T-cell (primary cell): ENCODE measurements at regions not wholly inside any gene's neighbourhood (a gene's known extent, or its start where the extent isn't known, plus 50 kb on each side); places are given as distances from the start of the nearest gene placed in this dataset.

Experiments used
- ATAC-seq, 4 experiments: fragments of 200-7000 bp in 3 of 4; fragments of 150-1000 bp in 1 of 4; cut with Tn5 transposase; replicated peaks in 1 of 4; 1 replicate in 3 of 4; 2 replicates in 1 of 4; pipeline ENCODE4 v1.10.0; 2021; ENCODE audit warnings: moderate library complexity in 3 of 4, mild to moderate bottlenecking in 2 of 4, moderate number of reproducible peaks in 1 of 4
- CTCF ChIA-PET, 2 donors: fragments of 300-600 bp; sonication (Branson Sonifier 250); formaldehyde crosslinking; loops; one replicate each; lab custom pipeline; 2022; ENCODE audit warnings: antibody characterized with exemption in 2 of 2; lab: Charles Lee
- POLR2A ChIA-PET, 2 donors: fragments of 300-600 bp; sonication (Branson Sonifier 250); formaldehyde crosslinking; loops; one replicate each; lab custom pipeline; 2022; ENCODE audit warnings: antibody characterized with exemption in 2 of 2; lab: Charles Lee
- DNase-seq, 35 experiments: peaks; one replicate each; pipeline versions ENCODE4 v3.0.0 to v3.0.0-alpha.2; 2013 to 2023
- H3K27ac ChIP-seq: one replicate; pipeline ENCODE4 v1.5.1; 2013; ENCODE audit warnings: low read length
- H3K27me3 ChIP-seq, 2 experiments: replicated peaks in 1 of 2; 1 replicate in 1 of 2; 2 replicates in 1 of 2; pipeline versions ENCODE4 v1.6.1 to v1.7.0; 2013; ENCODE audit warnings: low read length in 1 of 2, mixed read lengths in 1 of 2; ENCODE audit not compliant: control insufficient read depth in 2 of 2, insufficient read depth in 2 of 2; ENCODE audit errors: extremely low read depth in 1 of 2
- H3K36me3 ChIP-seq, 2 donors: 1 replicate in 1 of 2; 2 replicates in 1 of 2; pipeline versions ENCODE4 v1.6.1 to v1.7.0; 2013; ENCODE audit warnings: low read length in 1 of 2; ENCODE audit not compliant: control insufficient read depth in 2 of 2, insufficient read depth in 1 of 2; ENCODE audit errors: extremely low read depth in 1 of 2
- H3K4me1 ChIP-seq, 2 experiments: 1 replicate in 1 of 2; 2 replicates in 1 of 2; pipeline versions ENCODE4 v1.6.1 to v1.7.0; 2013; ENCODE audit warnings: low read length in 2 of 2, mixed read lengths in 1 of 2; ENCODE audit not compliant: insufficient read depth in 2 of 2, control insufficient read depth in 1 of 2; ENCODE audit errors: extremely low read depth in 1 of 2
- H3K4me3 ChIP-seq, 2 donors: 1 replicate in 1 of 2; 2 replicates in 1 of 2; pipeline versions ENCODE4 v1.5.1 to v1.7.0; 2013; ENCODE audit warnings: mild to moderate bottlenecking in 2 of 2, low read length in 1 of 2, moderate library complexity in 1 of 2; ENCODE audit not compliant: control insufficient read depth in 1 of 2; ENCODE audit errors: extremely low read depth in 1 of 2
- H3K9me3 ChIP-seq: 2 replicates; pipeline ENCODE4 v1.7.0; 2013
- H3K27ac Mint-ChIP-seq, 2 donors: one replicate each; pipeline ENCODE4 v1.8.0; 2020 to 2021; ENCODE audit warnings: mild to moderate bottlenecking in 2 of 2, mixed read lengths in 2 of 2
- H3K27me3 Mint-ChIP-seq, 2 donors: one replicate each; pipeline ENCODE4 v1.8.0; 2021 to 2022; ENCODE audit warnings: mixed read lengths in 2 of 2
- H3K36me3 Mint-ChIP-seq: one replicate; pipeline ENCODE4 v1.8.0; 2021; ENCODE audit warnings: mixed read lengths
- H3K4me1 Mint-ChIP-seq, 3 donors: one replicate each; pipeline ENCODE4 v1.8.0; 2020 to 2022; ENCODE audit warnings: mixed read lengths in 3 of 3, mild to moderate bottlenecking in 1 of 3
- H3K4me3 Mint-ChIP-seq, 3 donors: one replicate each; pipeline ENCODE4 v1.8.0; 2020 to 2022; ENCODE audit warnings: mild to moderate bottlenecking in 3 of 3, mixed read lengths in 3 of 3, moderate library complexity in 3 of 3
- H3K9me3 Mint-ChIP-seq, 3 donors: one replicate each; pipeline ENCODE4 v1.8.0; 2020 to 2022; ENCODE audit warnings: mixed read lengths in 3 of 3
- WGBS: methylation state at CpG from one replicate; pipeline ENCODE4 v1.1.5; 2013; ENCODE audit warnings: missing lambda C conversion rate; ENCODE audit not compliant: insufficient coverage; 5-methylcytosine and 5-hydroxymethylcytosine counted together

DNA sequence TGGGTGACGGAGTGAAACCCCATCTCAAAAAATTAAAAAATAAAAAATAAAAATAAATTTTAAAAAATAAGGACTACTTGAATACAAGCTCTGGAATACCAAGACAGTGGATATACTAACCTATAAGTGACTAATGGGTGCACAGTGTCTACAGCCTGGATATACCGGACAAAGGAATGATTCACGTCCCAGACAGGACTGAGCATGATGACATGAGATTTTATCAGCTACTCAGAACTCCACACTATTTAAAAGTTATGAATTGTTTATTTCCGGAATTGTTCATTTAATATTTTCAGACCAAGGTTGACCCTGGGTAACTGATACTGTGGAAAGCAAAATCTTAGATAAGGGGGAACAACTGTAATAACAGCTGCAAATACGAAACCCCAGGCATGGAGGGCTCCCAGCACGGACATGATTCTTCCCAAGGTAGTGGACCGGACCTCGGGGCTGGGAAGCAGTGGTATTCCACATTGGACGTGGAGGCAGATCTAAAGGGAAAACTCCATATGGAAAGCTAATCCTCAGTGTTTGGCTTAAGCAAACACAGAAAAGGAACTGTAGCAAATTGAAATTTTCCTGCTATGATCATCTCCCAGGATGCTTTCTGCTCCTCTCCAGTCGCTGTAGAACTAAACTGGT, 102.6 kb upstream of the TSHZ3 start:
- H3K36me3 Mint-ChIP-seq: no peaks in the 10 kb centered on the region
- Histone ChIP-seq H3K27me3 (peaks cover 0 to 9% of the 10 kb centered on the region in 2 experiments), H3K4me1 (no peaks in the 10 kb centered on the region), H3K9me3 (no peaks in the 10 kb centered on the region), H3K36me3 (no peaks in the 10 kb centered on the region), H3K4me3 (no peak overlapping the region), H3K27ac (no peak overlapping the region)
- ChIA-PET POLR2A (no interaction called here), CTCF (no interaction called here)
- ATAC-seq: no peak
- H3K9me3 Mint-ChIP-seq: no peaks in the 10 kb centered on the region
- peaks cover 11 to 18% of the 10 kb centered on the region in 2 donors for H3K27me3 Mint-ChIP-seq
- H3K4me3 Mint-ChIP-seq: no peak overlapping the region
- 84% methylated on average over 5 of the region's 10 CpGs for WGBS
- DNase-seq: no peak
- H3K27ac Mint-ChIP-seq: no peak overlapping the region
- no peaks in the 10 kb centered on the region for H3K4me1 Mint-ChIP-seq

GRCh38 chr19:31459430-31459829, 110.2 kb upstream of the TSHZ3 start:
- no peaks in the 10 kb centered on the region for H3K4me1 Mint-ChIP-seq
- Histone ChIP-seq H3K9me3 (no peaks in the 10 kb centered on the region), H3K27me3 (peaks cover 0 to 5% of the 10 kb centered on the region in 2 experiments), H3K27ac (no peak overlapping the region), H3K4me3 (no peak overlapping the region), H3K36me3 (no peaks in the 10 kb centered on the region), H3K4me1 (no peaks in the 10 kb centered on the region)
- no peak overlapping the region for H3K27ac Mint-ChIP-seq
- no peaks in the 10 kb centered on the region for H3K36me3 Mint-ChIP-seq
- 80% methylated on average over 1 of the region's 3 CpGs for WGBS
- ChIA-PET POLR2A (no interaction called here), CTCF (no interaction called here)
- DNase-seq: no peak
- no peak for ATAC-seq
- H3K4me3 Mint-ChIP-seq: no peak overlapping the region
- peaks cover 0 to 9% of the 10 kb centered on the region in 2 donors for H3K27me3 Mint-ChIP-seq
- H3K9me3 Mint-ChIP-seq: no peaks in the 10 kb centered on the region

GRCh38 chr19:31461814-31462539, 112.7 kb upstream of the TSHZ3 start:
- H3K36me3 Mint-ChIP-seq: no peaks in the 10 kb centered on the region
- no peaks in the 10 kb centered on the region for H3K9me3 Mint-ChIP-seq
- Histone ChIP-seq H3K36me3 (no peaks in the 10 kb centered on the region), H3K4me1 (no peaks in the 10 kb centered on the region), H3K9me3 (no peaks in the 10 kb centered on the region), H3K27me3 (peaks cover 0 to 12% of the 10 kb centered on the region in 2 experiments), H3K27ac (no peak overlapping the region), H3K4me3 (no peak overlapping the region)
- WGBS: no CpG with 5 or more reads among the region's 3 CpGs
- no peak for ATAC-seq
- CTCF ChIA-PET: no interaction called here
- H3K27ac Mint-ChIP-seq: no peak overlapping the region
- POLR2A ChIA-PET: no interaction called here
- H3K4me1 Mint-ChIP-seq: no peaks in the 10 kb centered on the region
- DNase-seq: no peak
- H3K4me3 Mint-ChIP-seq: no peak overlapping the region
- peaks cover 0 to 9% of the 10 kb centered on the region in 2 donors for H3K27me3 Mint-ChIP-seq

DNA sequence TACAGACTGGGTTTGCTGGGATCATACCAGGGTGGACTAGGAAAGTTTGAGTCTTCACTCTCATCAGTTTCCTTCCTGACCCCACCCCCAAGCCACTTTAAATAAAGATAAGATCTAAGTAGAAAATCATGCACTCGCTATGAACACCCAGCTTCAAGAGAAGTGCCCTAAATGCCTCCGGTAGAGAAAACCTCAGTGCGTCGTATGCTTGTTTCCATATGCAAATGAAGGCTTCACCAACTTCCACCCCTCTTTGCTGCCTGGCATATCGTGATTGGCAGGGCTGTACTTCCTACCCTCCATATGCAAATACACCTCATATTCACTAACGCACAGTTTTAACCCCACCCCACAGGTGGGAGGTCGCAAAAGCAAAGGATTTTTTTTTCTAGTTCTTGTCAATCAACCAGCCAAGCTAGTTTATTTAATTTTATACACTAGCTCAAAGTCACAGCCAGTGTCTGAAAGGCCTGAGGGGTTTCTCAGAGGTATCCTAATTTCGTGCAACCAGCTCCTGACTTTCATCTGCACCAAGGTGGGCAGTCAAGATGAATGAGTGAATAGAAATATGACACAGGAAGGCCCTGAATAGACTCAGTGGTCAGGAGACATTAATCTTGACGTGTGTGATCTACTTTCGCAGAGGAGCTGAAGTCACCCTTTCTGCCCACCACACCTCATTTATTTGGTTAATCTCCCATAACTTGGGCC, 121.1 kb upstream of the TSHZ3 start:
- ATAC-seq (no peak), DNase-seq (no peak)
- H3K4me3 Mint-ChIP-seq: no peak overlapping the region
- POLR2A ChIA-PET: no interaction called here
- CTCF ChIA-PET: no interaction called here
- no peaks in the 10 kb centered on the region for H3K36me3 ChIP-seq
- H3K4me1 Mint-ChIP-seq: no peaks in the 10 kb centered on the region
- no peak overlapping the region for H3K4me3 ChIP-seq
- no peak overlapping the region for H3K27ac Mint-ChIP-seq
- H3K9me3 Mint-ChIP-seq: no peaks in the 10 kb centered on the region
- H3K27me3 Mint-ChIP-seq: peaks cover 11 to 12% of the 10 kb centered on the region in 2 donors
- no peaks in the 10 kb centered on the region for H3K36me3 Mint-ChIP-seq
- H3K4me1 ChIP-seq: no peaks in the 10 kb centered on the region
- peaks cover 0 to 18% of the 10 kb centered on the region in 2 experiments for H3K27me3 ChIP-seq
- H3K27ac ChIP-seq: no peak overlapping the region
- 38% methylated on average over 5 of the region's 10 CpGs for WGBS
- no peaks in the 10 kb centered on the region for H3K9me3 ChIP-seq

- DNase-seq: no peak
Measured at GRCh38 chr19:31470952-31471351, 121.7 kb upstream of the TSHZ3 start.

DNA sequence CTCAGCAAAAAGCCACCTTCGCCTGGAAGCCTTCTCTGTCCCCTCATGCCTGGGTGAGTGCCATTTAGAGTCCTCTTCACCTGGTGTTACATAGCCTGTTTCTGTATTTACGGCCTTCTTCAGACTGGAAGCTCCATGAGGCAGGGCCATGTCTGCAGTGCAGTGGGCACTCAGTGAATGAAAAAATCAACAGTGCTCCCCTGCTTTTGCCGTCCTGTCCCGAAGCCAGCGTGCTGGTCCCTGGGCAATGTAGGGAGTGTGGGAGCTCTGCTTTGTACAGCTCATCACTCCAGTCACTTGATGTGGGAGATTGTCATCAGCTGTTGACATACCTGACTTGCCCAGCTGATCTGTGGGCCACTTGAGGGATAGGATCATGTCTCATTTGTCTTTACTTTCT, 129.0 kb upstream of the TSHZ3 start:
- CTCF ChIA-PET: no interaction called here

More at GRCh38 chr19:31470952-31471351, 121.7 kb upstream of the TSHZ3 start:
- no peaks in the 10 kb centered on the region for H3K4me1 Mint-ChIP-seq
- no peak overlapping the region for H3K27ac Mint-ChIP-seq
- H3K9me3 Mint-ChIP-seq: no peaks in the 10 kb centered on the region
- 94% methylated on average over 3 of the region's 5 CpGs for WGBS
- Histone ChIP-seq H3K27me3 (peaks cover 0 to 12% of the 10 kb centered on the region in 2 experiments), H3K4me3 (no peak overlapping the region), H3K36me3 (no peaks in the 10 kb centered on the region), H3K9me3 (no peaks in the 10 kb centered on the region), H3K4me1 (no peaks in the 10 kb centered on the region), H3K27ac (no peak overlapping the region)
- no peaks in the 10 kb centered on the region for H3K36me3 Mint-ChIP-seq
- ATAC-seq: no peak
- ChIA-PET POLR2A (no interaction called here), CTCF (no interaction called here)
- H3K4me3 Mint-ChIP-seq: no peak overlapping the region
- peaks cover 11 to 12% of the 10 kb centered on the region in 2 donors for H3K27me3 Mint-ChIP-seq

More for the DNA sequence above, 129.0 kb upstream of the TSHZ3 start:
- H3K36me3 ChIP-seq: no peaks in the 10 kb centered on the region
- Mint-ChIP-seq H3K9me3 (peaks cover 0 to 7% (median 0%) of the 10 kb centered on the region in 3 donors), H3K4me3 (no peak overlapping the region), H3K36me3 (no peaks in the 10 kb centered on the region), H3K27ac (no peak overlapping the region), H3K27me3 (peaks cover 2 to 10% of the 10 kb centered on the region in 2 donors), H3K4me1 (no peaks in the 10 kb centered on the region)
- no peaks in the 10 kb centered on the region for H3K4me1 ChIP-seq
- no peaks in the 10 kb centered on the region for H3K9me3 ChIP-seq
- POLR2A ChIA-PET: no interaction called here
- WGBS: 89% methylated on average over 5 of the region's 5 CpGs
- H3K27me3 ChIP-seq: peaks cover 0 to 8% of the 10 kb centered on the region in 2 experiments
- no peak for ATAC-seq
- no peak for DNase-seq
- no peak overlapping the region for H3K4me3 ChIP-seq
- H3K27ac ChIP-seq: no peak overlapping the region
